T-helper 17 cell (primary cell): ENCODE measurements at regions not wholly inside any gene's neighbourhood (a gene's known extent, or its start where the extent isn't known, plus 50 kb on each side); places are given as distances from the start of the nearest gene placed in this dataset.

Experiments
- ATAC-seq: fragments of 150-1000 bp; cut with Tn5 transposase; 2 replicates; pipeline ENCODE4 v1.10.0; 2021; ENCODE audit warnings: mild to moderate bottlenecking, moderate library complexity
- DNase-seq, 3 donors: peaks; one replicate each; pipeline versions ENCODE4 v3.0.0 to v3.0.0-alpha.2; 2020 to 2021
- H3K9me3 ChIP-seq: one replicate; pipeline ENCODE4 v1.7.0; 2013; ENCODE audit warnings: low read length, mild to moderate bottlenecking; ENCODE audit not compliant: control insufficient read depth, poor library complexity, severe bottlenecking
- H3K27ac Mint-ChIP-seq: one replicate; pipeline ENCODE4 v1.8.0; 2022; ENCODE audit warnings: mild to moderate bottlenecking, moderate library complexity, mixed read lengths
- H3K27me3 Mint-ChIP-seq: one replicate; pipeline ENCODE4 v1.8.0; 2022; ENCODE audit warnings: mixed read lengths
- H3K36me3 Mint-ChIP-seq: one replicate; pipeline ENCODE4 v1.8.0; 2022; ENCODE audit warnings: low read depth, mixed read lengths
- H3K4me1 Mint-ChIP-seq: one replicate; pipeline ENCODE4 v1.8.0; 2022; ENCODE audit warnings: mild to moderate bottlenecking, mixed read lengths
- H3K4me3 Mint-ChIP-seq: one replicate; pipeline ENCODE4 v1.8.0; 2022; ENCODE audit warnings: mild to moderate bottlenecking, moderate library complexity, mixed read lengths

DNA sequence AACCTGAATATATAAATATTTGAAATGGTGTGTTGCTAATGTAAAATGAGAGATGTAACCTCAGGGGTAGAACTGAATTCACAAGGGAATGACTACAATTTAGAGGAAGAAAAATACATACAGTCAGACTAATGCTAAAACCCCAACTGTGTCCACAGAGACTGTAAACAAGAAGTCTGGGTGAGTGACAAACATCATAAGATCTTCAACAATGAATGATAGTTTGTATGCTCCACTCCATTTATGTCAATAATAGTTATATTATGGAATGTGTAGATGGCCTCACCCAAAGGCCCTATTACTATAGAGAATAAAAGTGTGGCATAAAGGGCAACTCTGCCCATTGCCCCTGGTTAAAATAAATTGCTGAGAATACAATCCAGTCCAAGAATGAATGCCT is 102.9 kb downstream of the CETN3 start:
- H3K9me3 ChIP-seq: no peaks in the 10 kb centered on the region
- Mint-ChIP-seq H3K36me3 (no peaks in the 10 kb centered on the region), H3K27me3 (peaks cover 9% of the 10 kb centered on the region), H3K4me1 (no peaks in the 10 kb centered on the region), H3K27ac (no peak overlapping the region), H3K4me3 (no peak overlapping the region)
- ATAC-seq (no peak), DNase-seq (no peak)

DNA sequence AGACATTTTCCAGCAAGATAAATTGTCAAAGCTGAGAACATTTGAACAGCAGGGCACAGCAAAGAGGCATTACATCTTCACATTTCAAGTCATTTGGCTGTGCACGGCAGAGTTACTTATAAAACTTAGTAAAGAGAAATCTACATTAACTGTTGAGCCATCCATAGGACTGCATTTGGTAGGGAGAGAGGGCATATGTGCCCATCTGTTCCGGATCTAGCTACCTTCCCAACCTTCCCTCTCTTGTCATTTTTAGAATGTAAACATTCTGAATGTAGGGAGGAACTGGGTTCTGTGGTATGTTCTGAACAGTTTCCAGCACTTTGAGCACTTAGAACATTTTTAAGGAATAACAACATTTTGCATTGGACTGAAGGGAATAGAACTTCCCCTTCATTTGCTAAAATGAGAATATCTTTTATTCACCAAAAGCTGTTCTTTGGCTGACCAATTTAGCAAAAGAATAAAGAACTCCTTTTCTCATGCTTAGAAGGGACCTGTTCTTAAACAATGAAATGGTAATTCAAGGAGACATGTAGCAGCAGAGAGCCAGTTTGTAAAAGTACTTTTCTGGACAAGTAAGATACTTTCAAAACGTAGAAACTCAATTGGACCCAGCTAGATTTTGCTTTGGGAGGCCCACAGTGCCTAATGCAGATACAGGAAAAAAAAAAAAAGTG is 104.4 kb downstream of the CETN3 start:
- DNase-seq: no peak
- H3K4me3 Mint-ChIP-seq: no peak overlapping the region
- H3K27ac Mint-ChIP-seq: no peak overlapping the region
- H3K36me3 Mint-ChIP-seq: no peaks in the 10 kb centered on the region
- no peaks in the 10 kb centered on the region for H3K4me1 Mint-ChIP-seq
- no peaks in the 10 kb centered on the region for H3K9me3 ChIP-seq
- H3K27me3 Mint-ChIP-seq: peaks cover 9% of the 10 kb centered on the region
- no peak for ATAC-seq

DNA sequence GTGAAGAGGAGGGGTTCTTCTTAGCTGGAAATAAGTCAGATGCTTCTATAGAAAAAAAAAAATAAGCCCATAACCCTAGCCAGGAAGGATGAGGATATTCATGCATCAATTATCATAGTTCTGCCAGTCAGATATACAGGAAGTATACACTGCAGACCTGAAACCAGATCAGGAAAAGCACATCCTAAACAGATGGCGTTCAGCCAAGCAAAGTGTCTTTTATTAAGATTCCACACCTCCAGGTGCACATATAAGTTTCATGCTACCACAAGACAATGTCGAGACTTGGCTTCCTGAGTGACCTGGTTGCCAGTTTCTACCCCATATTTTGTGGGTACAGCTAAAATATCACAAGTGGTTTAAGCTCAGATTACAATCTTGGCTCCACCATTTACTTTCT is 108.3 kb downstream of the CETN3 start:
- no peak for ATAC-seq
- peaks cover 18% of the 10 kb centered on the region for H3K27me3 Mint-ChIP-seq
- no peaks in the 10 kb centered on the region for H3K9me3 ChIP-seq
- H3K4me3 Mint-ChIP-seq: no peak overlapping the region
- no peaks in the 10 kb centered on the region for H3K4me1 Mint-ChIP-seq
- H3K36me3 Mint-ChIP-seq: no peaks in the 10 kb centered on the region
- H3K27ac Mint-ChIP-seq: no peak overlapping the region
- DNase-seq: no peak

DNA sequence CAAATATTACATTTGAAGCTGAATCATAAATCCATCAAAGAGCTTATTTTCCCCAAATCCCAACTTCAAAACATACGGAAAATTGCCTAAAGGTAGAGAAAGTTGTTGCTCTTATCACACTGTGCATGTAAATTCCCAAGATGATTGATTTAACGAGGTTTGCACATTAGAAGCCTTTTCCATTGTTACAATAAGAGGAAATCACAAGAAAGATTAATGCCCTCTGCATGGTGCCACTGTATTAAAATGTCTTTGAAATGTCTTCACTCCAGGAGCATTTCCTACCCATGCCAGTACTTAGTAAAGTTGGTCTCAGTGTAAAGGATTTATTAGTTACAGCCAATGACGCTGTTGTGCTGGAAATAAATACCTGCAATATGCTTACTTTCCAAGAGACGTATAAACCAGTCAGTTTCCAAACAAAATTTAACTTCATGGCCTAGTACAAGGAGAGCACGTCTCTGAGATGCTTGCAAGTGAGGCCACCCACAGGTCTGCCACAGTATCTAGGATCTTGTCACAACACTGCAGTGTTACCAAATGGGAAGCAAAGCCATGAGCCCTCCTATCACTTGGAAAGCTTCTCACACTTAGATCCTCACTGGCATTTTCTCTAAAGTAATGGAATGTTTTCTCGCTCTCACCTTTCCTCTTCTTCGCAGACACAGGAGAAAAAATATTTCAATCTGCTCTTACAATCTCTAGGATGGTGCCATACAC is 112.4 kb downstream of the CETN3 start:
- DNase-seq (no peak), ATAC-seq (no peak)
- Mint-ChIP-seq H3K4me3 (no peak overlapping the region), H3K27me3 (peaks cover 25% of the 10 kb centered on the region), H3K36me3 (no peaks in the 10 kb centered on the region), H3K27ac (no peak overlapping the region), H3K4me1 (no peaks in the 10 kb centered on the region)
- H3K9me3 ChIP-seq: no peaks in the 10 kb centered on the region

DNA sequence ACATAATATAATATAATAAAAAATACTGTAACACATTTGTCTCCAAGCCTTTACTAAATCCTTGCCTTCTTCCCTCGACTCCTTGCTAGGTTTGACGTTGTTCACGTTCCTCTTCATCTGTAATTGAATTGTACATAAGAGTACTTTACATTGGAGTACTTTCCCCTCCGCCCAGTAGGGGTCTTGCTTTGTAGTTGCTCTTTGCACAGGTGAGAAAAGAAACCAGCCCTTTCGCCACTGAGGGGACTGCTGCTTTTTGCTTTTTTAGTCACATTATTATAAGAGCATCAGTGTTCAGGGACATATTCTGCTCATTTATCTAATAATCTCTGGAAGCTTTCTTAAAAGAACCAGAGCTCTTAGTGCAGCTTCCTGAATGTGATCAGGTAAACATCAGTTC is 115.0 kb downstream of the CETN3 start:
- Mint-ChIP-seq H3K36me3 (no peaks in the 10 kb centered on the region), H3K4me1 (no peaks in the 10 kb centered on the region), H3K4me3 (no peak overlapping the region), H3K27me3 (peaks cover 35% of the 10 kb centered on the region), H3K27ac (no peak overlapping the region)
- no peak for DNase-seq
- no peak for ATAC-seq
- H3K9me3 ChIP-seq: no peaks in the 10 kb centered on the region

- H3K4me3 Mint-ChIP-seq: no peak overlapping the region
- H3K27ac Mint-ChIP-seq: no peak overlapping the region
Measured at GRCh38 chr5:90293931-90294330, 115.6 kb downstream of the CETN3 start.

DNA sequence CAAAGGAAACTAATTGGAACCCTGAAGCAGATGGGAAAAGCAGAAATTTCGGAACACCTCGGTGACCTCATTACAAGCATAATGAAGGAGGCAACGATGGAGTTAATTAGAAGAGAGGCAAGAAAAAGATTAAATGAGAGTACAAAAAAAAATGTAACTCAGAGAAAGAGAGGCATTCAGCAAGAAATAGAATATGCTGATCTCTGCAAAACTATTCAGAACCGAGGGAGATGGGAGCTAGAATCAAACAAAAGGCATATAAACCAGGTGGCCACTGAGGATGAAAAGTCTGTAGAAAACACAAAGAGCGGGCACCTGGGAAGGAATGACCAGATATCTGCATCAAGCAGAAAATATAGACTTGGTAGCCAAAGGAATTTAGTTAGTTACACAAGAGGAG is 118.9 kb downstream of the CETN3 start:
- no peaks in the 10 kb centered on the region for H3K36me3 Mint-ChIP-seq
- no peaks in the 10 kb centered on the region for H3K4me1 Mint-ChIP-seq
- H3K27me3 Mint-ChIP-seq: peaks cover 21% of the 10 kb centered on the region
- ATAC-seq: no peak
- H3K9me3 ChIP-seq: no peaks in the 10 kb centered on the region
- H3K27ac Mint-ChIP-seq: no peak overlapping the region
- no peak for DNase-seq
- no peak overlapping the region for H3K4me3 Mint-ChIP-seq

More at GRCh38 chr5:90293931-90294330, 115.6 kb downstream of the CETN3 start:
- Mint-ChIP-seq H3K27me3 (peaks cover 35% of the 10 kb centered on the region), H3K36me3 (no peaks in the 10 kb centered on the region), H3K4me1 (no peaks in the 10 kb centered on the region)
- DNase-seq: no peak
- H3K9me3 ChIP-seq: no peaks in the 10 kb centered on the region
- ATAC-seq: no peak

DNA sequence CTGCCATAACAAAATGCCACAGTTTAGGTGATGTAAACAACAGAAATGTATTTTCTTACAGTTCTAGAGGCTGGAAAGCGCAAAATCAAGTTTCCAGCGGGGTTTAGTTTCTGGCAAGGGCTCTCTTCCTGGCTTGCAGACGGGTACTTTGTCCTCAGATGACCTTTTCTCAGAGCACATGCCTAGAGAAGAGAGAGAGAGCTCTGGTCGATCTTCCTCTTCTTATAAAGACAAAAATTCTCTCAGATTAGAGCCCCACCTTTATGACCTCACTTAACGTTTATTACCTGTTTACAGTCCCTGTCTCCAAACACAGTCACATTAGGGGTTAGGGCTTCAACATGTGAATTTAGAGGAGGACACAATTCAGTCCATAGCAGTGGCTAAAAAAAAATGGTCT is 119.7 kb downstream of the CETN3 start:
- H3K27me3 Mint-ChIP-seq: peaks cover 19% of the 10 kb centered on the region
- DNase-seq: no peak
- no peak for ATAC-seq
- H3K4me3 Mint-ChIP-seq: no peak overlapping the region
- H3K36me3 Mint-ChIP-seq: no peaks in the 10 kb centered on the region
- H3K9me3 ChIP-seq: no peaks in the 10 kb centered on the region
- H3K4me1 Mint-ChIP-seq: no peaks in the 10 kb centered on the region
- no peak overlapping the region for H3K27ac Mint-ChIP-seq

DNA sequence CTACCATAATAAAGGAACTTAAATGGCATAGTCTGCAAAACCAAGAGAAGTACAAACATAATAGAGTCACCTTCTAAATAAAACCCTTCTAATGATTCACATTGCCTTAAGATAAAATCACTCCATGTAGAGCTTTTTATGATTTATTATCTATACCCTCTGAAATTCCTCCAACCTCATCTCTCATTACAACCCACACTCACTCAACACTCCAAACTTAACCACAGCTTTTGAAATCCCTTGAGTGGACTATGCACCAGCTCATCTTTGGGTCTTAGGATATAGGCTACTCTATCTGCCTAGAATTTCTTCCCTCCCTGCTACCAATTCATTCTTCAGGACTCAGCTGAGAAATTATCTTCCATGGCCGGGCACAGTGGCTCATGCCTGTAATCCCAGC is 122.5 kb downstream of the CETN3 start:
- Mint-ChIP-seq H3K36me3 (no peaks in the 10 kb centered on the region), H3K4me3 (no peak overlapping the region), H3K27ac (no peak overlapping the region), H3K27me3 (peaks cover 20% of the 10 kb centered on the region), H3K4me1 (no peaks in the 10 kb centered on the region)
- DNase-seq (no peak), ATAC-seq (no peak)
- H3K9me3 ChIP-seq: no peaks in the 10 kb centered on the region

DNA sequence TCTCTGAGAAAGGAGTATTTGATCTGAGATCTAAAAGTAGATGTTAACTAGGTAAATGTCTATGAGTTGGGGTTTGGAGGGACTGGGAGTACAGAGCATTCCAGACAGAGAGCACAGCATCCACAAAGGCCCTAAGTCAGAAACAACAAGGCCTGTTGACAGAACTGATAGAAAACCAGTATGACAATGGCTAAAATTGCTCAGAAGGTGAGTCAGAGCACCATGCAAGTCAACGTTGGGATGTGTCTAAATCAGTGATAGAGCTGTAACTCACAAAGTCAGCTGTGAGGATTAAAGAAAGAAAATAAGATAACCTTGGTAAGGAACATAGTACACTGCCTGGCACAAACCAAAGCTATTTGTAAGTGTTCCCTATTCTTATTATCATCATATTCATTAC is 124.0 kb downstream of the CETN3 start:
- ATAC-seq: no peak
- no peak for DNase-seq
- H3K4me3 Mint-ChIP-seq: no peak overlapping the region
- H3K27ac Mint-ChIP-seq: no peak overlapping the region
- peaks cover 16% of the 10 kb centered on the region for H3K27me3 Mint-ChIP-seq
- H3K36me3 Mint-ChIP-seq: no peaks in the 10 kb centered on the region
- no peaks in the 10 kb centered on the region for H3K4me1 Mint-ChIP-seq
- no peaks in the 10 kb centered on the region for H3K9me3 ChIP-seq

- no peak overlapping the region for H3K27ac Mint-ChIP-seq
- ATAC-seq (no peak), DNase-seq (no peak)
- no peaks in the 10 kb centered on the region for H3K4me1 Mint-ChIP-seq
- H3K4me3 Mint-ChIP-seq: no peak overlapping the region
- peaks cover 17% of the 10 kb centered on the region for H3K27me3 Mint-ChIP-seq
- H3K9me3 ChIP-seq: no peaks in the 10 kb centered on the region
- H3K36me3 Mint-ChIP-seq: no peaks in the 10 kb centered on the region
Measured at GRCh38 chr5:90284375-90284774, 125.2 kb downstream of the CETN3 start.

DNA sequence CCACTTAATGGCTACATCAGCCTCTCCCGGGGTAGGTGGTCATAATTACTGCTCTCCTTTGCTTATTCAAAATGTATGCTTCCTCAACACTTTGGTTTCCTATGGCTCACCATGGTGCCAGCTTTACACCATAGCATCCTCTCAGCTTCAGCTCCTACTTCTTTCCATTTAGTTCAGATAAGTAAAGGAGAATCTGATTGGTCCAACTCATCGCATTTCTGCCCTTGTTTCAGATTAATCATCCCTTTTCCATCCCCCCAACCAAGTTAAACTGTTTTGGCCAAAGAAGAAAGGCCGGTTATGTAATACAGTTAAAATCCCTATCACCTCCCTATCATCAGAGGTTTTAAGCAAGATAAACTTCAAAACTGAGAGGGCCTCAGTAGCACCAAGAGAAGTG is 130.5 kb downstream of the CETN3 start:
- no peak for ATAC-seq
- no peaks in the 10 kb centered on the region for H3K4me1 Mint-ChIP-seq
- no peaks in the 10 kb centered on the region for H3K36me3 Mint-ChIP-seq
- H3K9me3 ChIP-seq: no peaks in the 10 kb centered on the region
- H3K27me3 Mint-ChIP-seq: peaks cover 24% of the 10 kb centered on the region
- H3K27ac Mint-ChIP-seq: no peak overlapping the region
- no peak overlapping the region for H3K4me3 Mint-ChIP-seq
- DNase-seq: no peak

DNA sequence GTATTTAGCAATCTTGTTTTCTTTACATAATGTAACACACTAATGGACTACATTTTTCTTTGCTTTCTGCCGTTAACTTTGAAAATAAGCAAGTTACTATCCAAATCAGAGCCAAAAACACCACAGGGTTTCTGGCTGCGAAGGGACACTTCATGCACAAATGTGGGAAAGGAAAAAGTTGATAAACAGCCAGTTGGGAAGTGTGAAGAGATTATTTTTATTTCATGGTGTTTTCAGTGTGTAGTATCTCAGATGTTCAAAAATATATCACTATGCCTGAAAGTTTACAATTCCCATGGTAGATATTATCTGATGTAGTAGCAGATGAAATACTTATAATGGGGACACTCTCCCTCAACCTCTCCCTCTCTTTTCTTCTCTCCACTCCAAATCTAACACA is 135.3 kb downstream of the CETN3 start:
- peaks cover 13% of the 10 kb centered on the region for H3K27me3 Mint-ChIP-seq
- no peaks in the 10 kb centered on the region for H3K4me1 Mint-ChIP-seq
- no peak overlapping the region for H3K4me3 Mint-ChIP-seq
- ATAC-seq (no peak), DNase-seq (no peak)
- H3K36me3 Mint-ChIP-seq: no peaks in the 10 kb centered on the region
- H3K27ac Mint-ChIP-seq: no peak overlapping the region
- no peaks in the 10 kb centered on the region for H3K9me3 ChIP-seq

- ATAC-seq (no peak), DNase-seq (no peak)
- Mint-ChIP-seq H3K27me3 (peaks cover 4% of the 10 kb centered on the region), H3K4me1 (peaks cover 3% of the 10 kb centered on the region), H3K27ac (no peak overlapping the region), H3K4me3 (no peak overlapping the region), H3K36me3 (no peaks in the 10 kb centered on the region)
- H3K9me3 ChIP-seq: no peaks in the 10 kb centered on the region
Measured at GRCh38 chr5:90267646-90268045, 141.9 kb downstream of the CETN3 start.
